OCI-LY3 (cell line): ENCODE measurements at regions not wholly inside any gene's neighbourhood (a gene's known extent, or its start where the extent isn't known, plus 50 kb on each side); places are given as distances from the start of the nearest gene placed in this dataset.

ENCODE experiments used
- H2AFZ ChIP-seq: fragments of 200-600, 300-600 bp; shearing (Covaris generic); 2 replicates; pipeline ENCODE4 v1.6.0; 2014; ENCODE audit warnings: antibody characterized with exemption, low read depth, low read length
- H3K27ac ChIP-seq: fragments of 200-600, 300-600 bp; sonication (generic); 2 replicates; pipeline ENCODE4 v1.5.1; 2014; ENCODE audit warnings: mild to moderate bottlenecking, low read length, moderate library complexity, mixed read lengths
- H3K27me3 ChIP-seq: fragments of 200-600, 300-600 bp; sonication (generic); 2 replicates; pipeline ENCODE4 v1.6.1; 2014; ENCODE audit warnings: low read depth, low read length, mixed read lengths
- H3K36me3 ChIP-seq: fragments of 200-600, 300-600 bp; sonication (generic); replicated peaks from 2 replicates; pipeline ENCODE3; 2014; ENCODE audit warnings: low read depth, low read length, mixed read lengths
- H3K4me1 ChIP-seq: fragments of 300-600, 200-600 bp; sonication (generic); 2 replicates; pipeline ENCODE4 v1.6.1; 2014; ENCODE audit warnings: low read length, mixed read lengths
- H3K4me2 ChIP-seq: fragments of 200-600, 300-600 bp; sonication (generic); 2 replicates; pipeline ENCODE4 v1.6.1; 2014; ENCODE audit warnings: low read length, mixed read lengths
- H3K4me3 ChIP-seq: fragments of 300-600, 200-600 bp; sonication (generic); 2 replicates; pipeline ENCODE4 v1.5.1; 2014; ENCODE audit warnings: antibody characterized with exemption, mild to moderate bottlenecking, low read length, moderate library complexity
- H3K79me2 ChIP-seq: fragments of 300-600, 200-600 bp; shearing (Covaris generic); 2 replicates; pipeline ENCODE4 v1.6.1; 2014; ENCODE audit warnings: mild to moderate bottlenecking, low read length, mixed read lengths
- H3K9ac ChIP-seq: fragments of 300-600, 200-600 bp; shearing (Covaris generic); 2 replicates; pipeline ENCODE4 v1.6.0; 2014; ENCODE audit warnings: mild to moderate bottlenecking, low read length, moderate library complexity
- H3K9me3 ChIP-seq: fragments of 200-600, 300-600 bp; shearing (Covaris generic); 2 replicates; pipeline ENCODE4 v1.6.1; 2014; ENCODE audit warnings: low read length, mixed read lengths; ENCODE audit not compliant: insufficient read depth
- H4K20me1 ChIP-seq: fragments of 200-600, 300-600 bp; sonication (generic); 2 replicates; pipeline ENCODE4 v1.6.1; 2016; ENCODE audit warnings: low read length, mixed read lengths; ENCODE audit not compliant: insufficient read depth
- EZH2phosphoT487 ChIP-seq: fragments of 200-600 bp; shearing (Covaris generic); IDR thresholded peaks from 2 replicates; pipeline ENCODE4 v1.6.1; 2018; ENCODE audit warnings: antibody characterized with exemption, mixed run types, low read depth
- TF ChIP-seq, protein P1 (sequence below): fragments of 200-600, 300-600 bp; sonication (generic); IDR thresholded peaks from 2 replicates; pipeline ENCODE4 v1.5.1; 2014; ENCODE audit warnings: antibody characterized with exemption, low read length, low read depth

DNA sequence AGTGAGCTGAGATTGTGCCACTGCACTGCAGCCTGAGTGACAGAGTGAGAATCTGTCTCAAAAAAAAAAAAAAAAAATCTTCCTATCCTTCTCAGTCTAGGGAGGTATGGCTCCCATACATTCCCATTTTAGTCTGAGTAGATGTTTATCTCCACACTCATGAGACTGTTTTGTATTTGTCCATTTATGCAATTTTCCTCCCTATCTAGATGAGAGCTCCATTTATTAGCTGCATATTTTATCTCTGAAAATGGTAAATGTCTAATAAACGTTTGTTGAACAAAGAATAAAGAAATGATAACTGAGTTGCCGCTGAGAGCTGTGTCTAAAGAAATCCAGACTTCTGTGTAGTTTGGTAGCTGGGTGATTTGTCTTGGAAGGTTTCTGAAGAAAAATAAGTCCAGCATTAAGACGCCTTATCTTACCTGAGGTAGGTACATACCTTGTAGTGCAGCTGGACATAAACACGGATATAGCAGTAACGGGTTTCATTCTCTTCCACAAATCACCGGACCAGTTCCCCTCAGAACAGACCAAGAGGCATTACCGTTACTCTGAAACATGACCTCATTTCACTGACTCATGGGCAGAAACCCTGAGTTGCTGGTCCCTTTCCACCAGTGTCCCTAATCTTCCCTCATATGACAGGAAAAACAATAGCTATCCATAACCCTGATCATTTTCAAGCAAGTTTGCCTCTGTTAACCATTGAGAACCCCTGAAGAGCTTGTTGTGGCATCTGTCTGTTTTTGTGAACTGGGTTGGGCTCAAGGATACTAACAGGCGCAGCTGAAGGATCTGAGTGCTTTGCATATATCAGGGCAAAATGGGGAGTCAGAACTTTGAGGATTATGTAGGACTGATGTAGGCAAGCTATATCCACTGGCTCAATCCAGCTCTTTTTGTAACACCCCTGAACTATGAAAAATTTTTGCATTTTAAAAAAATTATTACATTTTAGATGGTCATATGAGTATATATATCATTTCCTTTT is 177.4 kb upstream of the XYLT1 start:
- Histone ChIP-seq H3K36me3 (no peaks in the 10 kb centered on the region), H2AFZ (no peak overlapping the region), H3K4me2 (no peak overlapping the region), H3K4me1 (no peaks in the 10 kb centered on the region), H3K79me2 (no peaks in the 10 kb centered on the region), H4K20me1 (no peaks in the 10 kb centered on the region), H3K27me3 (peaks cover 7% of the 10 kb centered on the region), H3K9ac (no peak overlapping the region), H3K9me3 (no peaks in the 10 kb centered on the region), H3K27ac (no peak overlapping the region), H3K4me3 (no peak overlapping the region)
- TF ChIP-seq EZH2phosphoT487, result no peak
- TF ChIP-seq, protein P1, sequence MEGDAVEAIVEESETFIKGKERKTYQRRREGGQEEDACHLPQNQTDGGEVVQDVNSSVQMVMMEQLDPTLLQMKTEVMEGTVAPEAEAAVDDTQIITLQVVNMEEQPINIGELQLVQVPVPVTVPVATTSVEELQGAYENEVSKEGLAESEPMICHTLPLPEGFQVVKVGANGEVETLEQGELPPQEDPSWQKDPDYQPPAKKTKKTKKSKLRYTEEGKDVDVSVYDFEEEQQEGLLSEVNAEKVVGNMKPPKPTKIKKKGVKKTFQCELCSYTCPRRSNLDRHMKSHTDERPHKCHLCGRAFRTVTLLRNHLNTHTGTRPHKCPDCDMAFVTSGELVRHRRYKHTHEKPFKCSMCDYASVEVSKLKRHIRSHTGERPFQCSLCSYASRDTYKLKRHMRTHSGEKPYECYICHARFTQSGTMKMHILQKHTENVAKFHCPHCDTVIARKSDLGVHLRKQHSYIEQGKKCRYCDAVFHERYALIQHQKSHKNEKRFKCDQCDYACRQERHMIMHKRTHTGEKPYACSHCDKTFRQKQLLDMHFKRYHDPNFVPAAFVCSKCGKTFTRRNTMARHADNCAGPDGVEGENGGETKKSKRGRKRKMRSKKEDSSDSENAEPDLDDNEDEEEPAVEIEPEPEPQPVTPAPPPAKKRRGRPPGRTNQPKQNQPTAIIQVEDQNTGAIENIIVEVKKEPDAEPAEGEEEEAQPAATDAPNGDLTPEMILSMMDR, result no peak

DNA sequence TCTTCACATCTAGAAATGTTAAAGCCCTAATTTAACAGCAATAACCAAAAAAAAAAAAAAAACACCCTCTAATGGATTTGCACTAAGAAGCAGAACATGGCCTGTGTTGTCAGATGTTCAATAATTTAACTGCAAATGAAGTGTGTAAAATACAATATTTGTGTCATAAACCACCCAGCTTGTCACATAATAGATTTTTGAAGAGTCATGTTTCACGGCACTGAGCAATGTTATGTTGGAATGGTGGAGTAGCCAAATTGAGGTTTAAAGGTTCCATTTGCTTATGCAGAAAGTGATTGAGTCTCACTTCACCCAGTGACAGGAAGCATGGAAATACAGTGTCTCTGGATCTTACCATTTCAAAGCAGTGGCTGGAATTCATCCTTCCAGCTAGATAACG is 173.2 kb upstream of the XYLT1 start:
- Histone ChIP-seq H3K27ac (no peak overlapping the region), H3K4me3 (no peak overlapping the region), H4K20me1 (no peaks in the 10 kb centered on the region), H3K4me1 (no peaks in the 10 kb centered on the region), H2AFZ (no peak overlapping the region), H3K4me2 (no peak overlapping the region), H3K36me3 (no peaks in the 10 kb centered on the region), H3K79me2 (no peaks in the 10 kb centered on the region), H3K27me3 (no peaks in the 10 kb centered on the region; the same call in 1 of the 2 replicates), H3K9ac (no peak overlapping the region), H3K9me3 (no peaks in the 10 kb centered on the region)
- TF ChIP-seq, protein P1, result no peak
- TF ChIP-seq EZH2phosphoT487, result no peak

DNA sequence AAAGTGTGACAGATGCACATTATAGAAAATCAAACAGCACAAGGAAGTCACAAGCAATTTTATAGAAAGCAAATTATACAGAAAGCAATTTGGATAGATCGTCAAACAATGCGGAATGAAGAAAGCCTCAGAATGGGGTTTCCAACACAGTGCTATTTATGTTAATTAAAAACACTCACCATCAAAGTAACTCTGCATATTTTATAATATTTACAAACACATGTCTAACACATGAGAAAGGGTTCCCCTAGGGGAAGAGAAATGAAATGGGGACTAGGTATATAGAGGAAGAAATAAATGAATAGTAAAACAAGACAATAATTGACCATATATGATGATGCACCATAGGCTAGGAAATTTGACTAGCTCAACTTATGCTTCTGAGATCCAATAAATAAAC is 171.2 kb upstream of the XYLT1 start:
- H3K4me1 ChIP-seq, result no peaks in the 10 kb centered on the region
- H3K9me3 ChIP-seq, result no peaks in the 10 kb centered on the region

DNA sequence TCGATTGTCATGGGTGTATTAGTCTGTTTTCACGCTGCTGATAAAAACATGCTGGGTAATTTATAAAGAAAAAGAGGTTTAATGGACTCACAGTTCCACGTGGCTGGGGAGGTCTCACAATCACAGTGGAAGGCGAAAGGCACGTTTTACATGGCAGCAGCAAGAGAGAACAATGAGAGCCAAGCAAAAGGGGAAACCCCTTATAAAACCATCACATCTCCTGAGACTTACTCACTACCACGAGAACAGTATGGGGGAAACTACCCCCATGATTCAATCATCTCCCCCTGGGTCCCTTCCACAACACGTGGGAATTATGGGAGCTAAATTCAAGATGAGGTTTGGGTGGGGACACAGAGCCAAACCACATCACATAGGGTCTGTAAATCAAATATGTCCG is 167.4 kb upstream of the XYLT1 start:
- Histone ChIP-seq H3K79me2 (no peaks in the 10 kb centered on the region), H3K9ac (no peak overlapping the region), H3K36me3 (no peaks in the 10 kb centered on the region), H3K4me2 (no peak overlapping the region), H3K27ac (no peak overlapping the region), H3K9me3 (no peaks in the 10 kb centered on the region), H3K4me3 (no peak overlapping the region), H3K27me3 (no peaks in the 10 kb centered on the region), H3K4me1 (no peaks in the 10 kb centered on the region), H4K20me1 (no peaks in the 10 kb centered on the region), H2AFZ (no peak overlapping the region)
- no peak for TF ChIP-seq EZH2phosphoT487
- TF ChIP-seq, protein P1, result no peak

More for the DNA sequence above, 171.2 kb upstream of the XYLT1 start:
- TF ChIP-seq, protein P1, result no peak
- no peak for TF ChIP-seq EZH2phosphoT487
- Histone ChIP-seq H2AFZ (no peak overlapping the region), H3K4me3 (no peak overlapping the region), H3K4me2 (no peak overlapping the region), H3K27me3 (no peaks in the 10 kb centered on the region), H4K20me1 (no peaks in the 10 kb centered on the region), H3K27ac (no peak overlapping the region), H3K36me3 (no peaks in the 10 kb centered on the region), H3K9ac (no peak overlapping the region), H3K79me2 (no peaks in the 10 kb centered on the region)
